ENCODE measurements at regions not wholly inside any gene's neighbourhood (a gene's known extent, or its start where the extent isn't known, plus 50 kb on each side); places are given as distances from the start of the nearest gene placed in this dataset.

DNA sequence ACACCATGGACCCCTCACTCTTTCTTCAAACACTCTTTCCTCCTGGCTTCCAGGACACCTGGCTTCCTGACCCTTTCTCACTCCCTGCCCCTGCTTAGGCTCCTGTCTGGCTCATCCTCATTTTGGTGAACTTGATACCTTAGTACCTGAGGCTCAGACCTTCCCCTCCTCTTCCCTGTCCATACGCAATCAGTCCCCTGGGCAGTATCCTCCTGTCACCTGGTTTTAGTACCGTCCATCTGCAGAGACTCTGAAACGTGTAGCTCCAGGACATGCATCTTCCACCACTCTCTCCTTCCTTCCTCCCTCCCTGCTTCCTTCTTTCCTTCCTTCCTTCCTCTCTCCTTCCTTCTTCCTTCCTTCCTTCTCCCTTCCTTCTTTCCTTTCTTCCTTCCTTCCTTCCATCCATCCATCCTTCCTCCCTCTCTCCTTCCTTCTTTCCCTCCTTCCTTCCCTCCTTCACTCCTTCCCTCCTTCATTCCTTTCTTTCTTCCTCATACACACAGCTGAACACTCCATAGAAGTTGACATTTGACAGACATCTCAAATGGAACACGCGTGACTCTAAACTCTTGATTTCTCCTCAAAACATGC lies 1488.6 kb downstream of the TBC1D22A start:
- TF ChIP-seq, protein P1, sequence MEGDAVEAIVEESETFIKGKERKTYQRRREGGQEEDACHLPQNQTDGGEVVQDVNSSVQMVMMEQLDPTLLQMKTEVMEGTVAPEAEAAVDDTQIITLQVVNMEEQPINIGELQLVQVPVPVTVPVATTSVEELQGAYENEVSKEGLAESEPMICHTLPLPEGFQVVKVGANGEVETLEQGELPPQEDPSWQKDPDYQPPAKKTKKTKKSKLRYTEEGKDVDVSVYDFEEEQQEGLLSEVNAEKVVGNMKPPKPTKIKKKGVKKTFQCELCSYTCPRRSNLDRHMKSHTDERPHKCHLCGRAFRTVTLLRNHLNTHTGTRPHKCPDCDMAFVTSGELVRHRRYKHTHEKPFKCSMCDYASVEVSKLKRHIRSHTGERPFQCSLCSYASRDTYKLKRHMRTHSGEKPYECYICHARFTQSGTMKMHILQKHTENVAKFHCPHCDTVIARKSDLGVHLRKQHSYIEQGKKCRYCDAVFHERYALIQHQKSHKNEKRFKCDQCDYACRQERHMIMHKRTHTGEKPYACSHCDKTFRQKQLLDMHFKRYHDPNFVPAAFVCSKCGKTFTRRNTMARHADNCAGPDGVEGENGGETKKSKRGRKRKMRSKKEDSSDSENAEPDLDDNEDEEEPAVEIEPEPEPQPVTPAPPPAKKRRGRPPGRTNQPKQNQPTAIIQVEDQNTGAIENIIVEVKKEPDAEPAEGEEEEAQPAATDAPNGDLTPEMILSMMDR (IDR thresholded peaks at IDR 0.05; ENCODE audit: extremely low read depth, missing control alignments) = no peak
- no peak for DNase-seq (ENCODE audit: low spot score)

DNA sequence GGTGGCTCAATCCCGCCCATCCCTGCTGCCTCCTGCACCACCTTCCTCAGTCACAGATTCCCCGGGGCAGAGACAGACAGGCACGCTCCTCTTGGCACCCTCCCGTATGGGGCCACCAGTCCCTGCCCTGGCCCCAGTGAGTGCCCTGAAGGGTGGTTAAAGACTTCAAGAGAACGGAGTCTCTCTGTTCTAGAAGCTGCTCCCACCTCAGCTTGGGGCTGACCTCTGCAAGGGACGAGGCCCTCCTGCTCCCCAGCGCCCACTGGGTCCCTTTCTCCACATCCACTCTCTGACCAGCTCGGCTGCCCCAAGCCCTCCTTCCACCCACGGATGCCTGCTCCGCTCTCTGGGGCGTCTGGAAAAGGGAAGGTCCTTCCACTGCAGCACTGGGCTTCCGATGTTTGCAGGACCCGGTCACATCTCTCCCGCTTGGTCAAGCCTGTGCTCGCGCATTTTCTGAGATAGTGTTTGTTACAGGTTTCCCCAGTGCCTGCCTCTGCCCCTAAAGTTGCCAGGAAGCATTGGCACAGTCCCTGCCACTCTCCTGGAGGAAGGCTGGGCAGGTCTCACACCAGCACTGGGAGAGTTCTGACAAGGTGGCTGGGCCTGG lies 1487.9 kb downstream of the TBC1D22A start:
- no peak for DNase-seq (ENCODE audit: low spot score)
- TF ChIP-seq, protein P1 (IDR thresholded peaks at IDR 0.05; ENCODE audit: extremely low read depth, missing control alignments) = no peak

DNA sequence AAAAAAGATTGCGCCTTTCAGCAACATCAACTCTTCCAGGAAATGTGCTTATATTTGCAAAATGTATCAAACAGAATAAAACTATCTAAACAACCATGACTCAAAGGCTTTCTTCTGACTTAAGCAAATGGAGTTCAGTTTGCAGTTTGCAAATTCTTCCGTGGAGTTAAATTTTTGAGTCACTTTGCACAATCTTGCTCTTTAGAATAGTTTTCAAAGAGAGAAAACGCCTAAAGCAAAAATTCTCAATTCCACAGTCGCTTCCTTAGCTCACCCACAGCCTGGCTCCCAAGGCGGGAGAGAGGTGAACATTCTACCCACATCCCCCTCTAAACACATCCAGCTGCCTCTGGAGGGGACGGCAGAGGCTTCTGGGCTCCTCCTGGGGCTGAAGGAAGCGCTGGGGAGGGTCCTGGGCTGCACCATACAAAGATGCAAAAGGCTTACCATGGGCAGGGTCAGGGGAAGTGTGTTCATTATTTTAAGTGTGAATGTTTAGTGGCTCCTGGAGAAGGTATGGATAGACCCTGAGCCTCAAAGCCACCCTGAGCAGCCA lies 1487.3 kb downstream of the TBC1D22A start:
- TF ChIP-seq, protein P1 (IDR thresholded peaks at IDR 0.05; ENCODE audit: extremely low read depth, missing control alignments) = no peak
- no peak for DNase-seq (ENCODE audit: low spot score)

DNA sequence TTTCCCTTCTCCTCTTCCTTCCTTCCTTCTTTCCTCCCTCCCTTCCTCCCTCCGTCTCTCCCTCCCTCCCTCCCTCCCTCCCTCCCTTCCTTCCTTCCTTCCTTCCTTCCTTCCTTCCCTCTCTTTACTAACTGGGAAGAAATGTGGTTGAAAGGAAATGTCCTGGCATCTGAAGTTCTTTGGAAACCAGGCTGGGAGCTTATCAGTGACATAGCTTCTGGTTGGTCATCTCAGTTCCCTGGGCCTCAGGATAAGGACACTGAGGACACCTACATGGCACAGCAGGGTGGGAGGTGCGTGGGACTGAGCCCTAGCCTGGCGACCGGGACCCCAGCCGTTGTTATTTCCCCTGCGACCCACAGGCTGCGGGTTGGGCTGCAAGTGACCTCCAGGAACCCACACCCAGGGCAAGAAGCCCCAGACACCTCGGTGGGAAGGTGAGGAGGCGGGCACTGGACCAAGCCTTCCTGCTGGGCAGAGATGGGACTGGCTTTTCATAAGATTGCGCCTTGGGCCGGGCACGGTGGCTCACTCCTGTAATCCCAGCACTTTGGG lies 1486.5 kb downstream of the TBC1D22A start:
- DNase-seq (ENCODE audit: low spot score) = no peak
- TF ChIP-seq, protein P1 (IDR thresholded peaks at IDR 0.05; ENCODE audit: extremely low read depth, missing control alignments) = no peak

DNA sequence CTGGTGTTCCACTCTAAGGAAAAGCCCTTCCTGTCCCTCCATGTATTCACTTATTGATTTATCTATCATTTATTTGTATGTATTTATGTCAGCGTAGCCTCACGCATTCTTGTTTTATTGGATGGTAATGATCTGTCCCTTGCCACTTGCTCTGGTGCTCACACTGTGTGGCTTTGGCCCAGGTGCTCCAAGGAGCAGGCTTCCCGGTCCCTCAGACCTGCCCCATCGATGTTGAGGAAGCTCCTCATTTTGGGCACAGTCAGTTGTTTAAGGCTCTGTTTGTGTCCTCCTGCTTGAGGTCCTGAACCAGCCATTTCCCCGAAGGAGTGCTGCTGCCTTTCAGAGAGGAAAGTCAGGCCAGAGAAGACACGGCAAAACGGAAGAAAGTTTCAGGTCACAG lies 1485.4 kb downstream of the TBC1D22A start:
- no peak for DNase-seq (ENCODE audit: low spot score)
- TF ChIP-seq, protein P1 (IDR thresholded peaks at IDR 0.05; ENCODE audit: extremely low read depth, missing control alignments) = no peak

DNA sequence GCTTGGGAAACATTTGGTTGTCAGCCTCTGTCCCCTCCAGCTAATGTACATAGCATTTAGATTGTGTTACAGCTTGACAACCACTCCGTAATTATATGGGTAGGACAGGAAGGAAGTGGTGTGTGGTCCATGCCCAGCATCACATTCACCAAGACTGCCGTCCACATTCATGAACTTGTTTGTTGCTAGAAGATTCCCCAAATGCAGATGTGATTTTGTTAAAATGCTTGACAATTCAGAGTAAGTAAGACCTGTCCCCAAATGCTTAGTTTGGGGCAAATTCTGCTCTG lies 1482.7 kb downstream of the TBC1D22A start:
- TF ChIP-seq, protein P1 (IDR thresholded peaks at IDR 0.05; ENCODE audit: extremely low read depth, missing control alignments) = no peak
- DNase-seq (ENCODE audit: low spot score) = no peak

DNA sequence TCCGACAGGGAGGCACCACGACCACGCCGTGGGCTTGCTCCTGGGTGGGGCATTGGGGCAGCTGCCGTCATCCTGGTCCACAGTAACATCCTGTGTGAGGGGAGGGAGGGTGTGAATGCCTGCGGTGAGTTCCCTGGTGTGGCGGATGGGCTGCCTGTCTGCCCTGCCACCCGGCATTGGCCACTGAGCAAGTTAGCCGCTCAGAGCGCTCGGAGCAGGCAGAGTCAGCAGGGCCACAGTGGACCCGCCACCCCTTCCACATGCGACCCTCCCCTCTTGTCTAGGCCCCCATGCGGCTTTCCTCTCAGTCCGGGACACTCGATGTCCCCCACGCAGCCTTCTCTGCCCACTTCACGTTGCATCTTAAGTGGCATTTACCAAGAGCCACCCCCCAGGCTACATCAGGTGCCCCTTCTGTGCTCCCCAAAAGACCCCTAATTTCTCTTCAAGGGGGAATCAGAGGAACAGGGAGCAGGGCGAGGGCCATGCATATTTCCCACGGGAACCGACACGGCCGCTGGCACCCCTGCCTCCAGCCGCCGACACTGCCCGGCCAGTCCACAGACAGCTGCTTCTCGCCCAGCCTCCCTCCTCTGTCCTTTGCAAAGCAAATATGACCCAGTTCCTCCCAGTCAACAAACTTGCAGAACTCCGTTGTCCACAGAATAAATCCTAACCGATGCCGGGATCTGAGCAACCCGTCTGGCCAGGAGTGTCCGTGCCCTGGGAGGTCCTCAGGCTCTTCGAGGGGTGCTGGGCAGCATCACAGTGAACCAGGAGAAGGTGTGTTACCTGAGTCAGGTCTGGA lies 1482.1 kb downstream of the TBC1D22A start:
- no peak for DNase-seq (ENCODE audit: low spot score)
- TF ChIP-seq, protein P1 (IDR thresholded peaks at IDR 0.05; ENCODE audit: extremely low read depth, missing control alignments) = no peak

All from GM20000 (cell line).